MM.1S (cell line): ENCODE measurements at regions not wholly inside any gene's neighbourhood (a gene's known extent, or its start where the extent isn't known, plus 50 kb on each side); places are given as distances from the start of the nearest gene placed in this dataset.

Experiments
- DNase-seq: peaks from one replicate; pipeline ENCODE4 v3.0.0-alpha.2; 2015
- H2AFZ ChIP-seq: fragments of 300-600 bp; sonication (generic); 2 replicates; pipeline ENCODE4 v1.6.0; 2016; ENCODE audit warnings: antibody characterized with exemption, low read length
- H3F3A ChIP-seq: fragments of 300-600 bp; sonication (generic); 2 replicates; pipeline ENCODE4 v1.6.1; 2016; ENCODE audit warnings: mild to moderate bottlenecking, antibody characterized with exemption, low read length, moderate library complexity, mixed read lengths; ENCODE audit not compliant: insufficient read depth
- H3K27ac ChIP-seq: fragments of 300-600 bp; sonication (generic); 2 replicates; pipeline ENCODE4 v1.5.1; 2016; ENCODE audit warnings: mild to moderate bottlenecking, low read length
- H3K27me3 ChIP-seq: fragments of 300-600 bp; sonication (generic); replicated peaks from 2 replicates; pipeline ENCODE4 v1.6.0; 2016; ENCODE audit warnings: low read length; ENCODE audit not compliant: insufficient read depth
- H3K36me3 ChIP-seq: fragments of 300-600 bp; sonication (generic); replicated peaks from 2 replicates; pipeline ENCODE4 v1.6.1; 2016; ENCODE audit warnings: mild to moderate bottlenecking, low read length, mixed read lengths; ENCODE audit not compliant: insufficient read depth
- H3K4me1 ChIP-seq: fragments of 300-600 bp; sonication (generic); 2 replicates; pipeline ENCODE4 v1.6.1; 2016; ENCODE audit warnings: low read length, mixed read lengths
- H3K4me2 ChIP-seq: fragments of 300-600 bp; sonication (generic); 2 replicates; pipeline ENCODE4 v1.6.0; 2016; ENCODE audit warnings: low read depth, low read length
- H3K4me3 ChIP-seq: fragments of 300-600 bp; sonication (generic); 2 replicates; pipeline ENCODE4 v1.5.1; 2016; ENCODE audit warnings: low read length, mixed read lengths
- H3K79me2 ChIP-seq: fragments of 300-600 bp; sonication (generic); 2 replicates; pipeline ENCODE4 v1.6.1; 2016; ENCODE audit warnings: mixed run types, low read length, mixed read lengths
- H3K9ac ChIP-seq: fragments of 300-600 bp; sonication (generic); 2 replicates; pipeline ENCODE4 v1.6.1; 2016; ENCODE audit warnings: low read length, mixed read lengths
- H3K9me2 ChIP-seq: fragments of 300-600 bp; sonication (generic); replicated peaks from 2 replicates; pipeline ENCODE4 v1.6.1; 2016; ENCODE audit warnings: mild to moderate bottlenecking, low read length, mixed read lengths; ENCODE audit not compliant: insufficient read depth
- H3K9me3 ChIP-seq: fragments of 300-600 bp; sonication (generic); replicated peaks from 2 replicates; pipeline ENCODE4 v1.6.1; 2016; ENCODE audit warnings: mild to moderate bottlenecking, low read length, mixed read lengths; ENCODE audit not compliant: insufficient read depth
- H4K20me1 ChIP-seq: fragments of 300-600 bp; sonication (generic); 2 replicates; pipeline ENCODE4 v1.6.1; 2016; ENCODE audit warnings: mild to moderate bottlenecking, low read length, moderate library complexity, mixed read lengths; ENCODE audit not compliant: insufficient read depth
- CTCF ChIP-seq: fragments of 300-600 bp; sonication (generic); IDR thresholded peaks from 2 replicates; pipeline ENCODE4 v1.5.1; 2016; ENCODE audit warnings: antibody characterized with exemption, low read length, mixed read lengths
- EZH2 ChIP-seq: fragments of 300-600 bp; sonication (generic); optimal IDR thresholded peaks from 2 replicates; pipeline ENCODE3; 2017; ENCODE audit warnings: low read depth, mild to moderate bottlenecking, antibody characterized with exemption, low read length, mixed read lengths
- EZH2phosphoT487 ChIP-seq: fragments of 300-600 bp; sonication (generic); IDR thresholded peaks from 2 replicates; pipeline ENCODE4 v1.6.1; 2018; ENCODE audit warnings: antibody characterized with exemption, low read length

- TF ChIP-seq EZH2 (no peak), EZH2phosphoT487 (no peak), CTCF (no peak)
- no peak overlapping the region for H3K27ac ChIP-seq
- H3K9ac ChIP-seq: no peak overlapping the region
- H3K79me2 ChIP-seq: no peaks in the 10 kb centered on the region
- no peaks in the 10 kb centered on the region for H3F3A ChIP-seq
- no peaks in the 10 kb centered on the region for H3K9me3 ChIP-seq
- no peaks in the 10 kb centered on the region for H3K9me2 ChIP-seq
- H3K4me1 ChIP-seq: no peaks in the 10 kb centered on the region
- no peaks in the 10 kb centered on the region; the same call in 1 of the 2 replicates for H3K27me3 ChIP-seq
- H2AFZ ChIP-seq: no peak overlapping the region
- H3K4me3 ChIP-seq: no peak overlapping the region
- no peak overlapping the region for H3K4me2 ChIP-seq
- H4K20me1 ChIP-seq: no peaks in the 10 kb centered on the region
- no peaks in the 10 kb centered on the region for H3K36me3 ChIP-seq
- DNase-seq: no peak
Measured at GRCh38 chr11:134905928-134906327, 493.9 kb upstream of the B3GAT1 start.

DNA sequence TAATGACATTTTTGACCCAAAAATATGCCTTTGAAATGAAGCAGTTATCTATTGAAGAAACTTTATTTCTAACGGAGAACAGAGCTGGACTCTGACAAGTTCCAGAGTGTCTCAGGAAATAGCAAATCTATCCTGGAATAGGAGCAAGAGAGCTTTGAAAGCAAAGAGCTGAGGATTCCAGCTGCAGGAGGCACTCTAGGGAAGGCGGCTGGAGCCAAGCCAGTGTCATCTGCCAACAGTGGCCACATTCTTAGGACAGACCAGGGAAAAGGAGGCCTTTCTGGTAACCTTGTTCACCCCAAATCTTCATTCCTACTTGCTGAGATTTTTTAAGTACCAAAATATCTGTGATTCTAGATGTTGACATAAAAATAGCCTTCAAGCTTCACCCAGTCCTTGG lies 493.5 kb upstream of the B3GAT1 start:
- H3K9ac ChIP-seq: no peak overlapping the region
- H3K9me3 ChIP-seq: no peaks in the 10 kb centered on the region
- TF ChIP-seq EZH2phosphoT487: no peak
- no peak for TF ChIP-seq EZH2
- TF ChIP-seq CTCF: no peak
- H3K27me3 ChIP-seq: no peaks in the 10 kb centered on the region; the same call in 1 of the 2 replicates
- H3K9me2 ChIP-seq: no peaks in the 10 kb centered on the region
- H3K79me2 ChIP-seq: no peaks in the 10 kb centered on the region
- no peaks in the 10 kb centered on the region for H3K4me1 ChIP-seq
- DNase-seq: no peak
- no peak overlapping the region for H3K27ac ChIP-seq
- no peaks in the 10 kb centered on the region for H4K20me1 ChIP-seq
- no peaks in the 10 kb centered on the region for H3F3A ChIP-seq
- H3K4me2 ChIP-seq: no peak overlapping the region
- H3K36me3 ChIP-seq: no peaks in the 10 kb centered on the region
- no peak overlapping the region for H3K4me3 ChIP-seq
- no peak overlapping the region for H2AFZ ChIP-seq

- Histone ChIP-seq H3K36me3 (no peaks in the 10 kb centered on the region), H3K27me3 (no peaks in the 10 kb centered on the region; the same call in 1 of the 2 replicates), H3K4me2 (no peak overlapping the region), H4K20me1 (no peaks in the 10 kb centered on the region), H3K27ac (no peak overlapping the region), H3F3A (no peaks in the 10 kb centered on the region), H3K9ac (no peak overlapping the region), H3K4me3 (no peak overlapping the region), H3K79me2 (no peaks in the 10 kb centered on the region), H3K4me1 (no peaks in the 10 kb centered on the region), H2AFZ (no peak overlapping the region), H3K9me2 (no peaks in the 10 kb centered on the region), H3K9me3 (no peaks in the 10 kb centered on the region)
- TF ChIP-seq CTCF: no peak
- TF ChIP-seq EZH2: no peak
- TF ChIP-seq EZH2phosphoT487: no peak
- no peak for DNase-seq
Measured at GRCh38 chr11:134904103-134904790, 492.2 kb upstream of the B3GAT1 start.
